ENCODE measurements at regions not wholly inside any gene's neighbourhood (a gene's known extent, or its start where the extent isn't known, plus 50 kb on each side); places are given as distances from the start of the nearest gene placed in this dataset.

DNA sequence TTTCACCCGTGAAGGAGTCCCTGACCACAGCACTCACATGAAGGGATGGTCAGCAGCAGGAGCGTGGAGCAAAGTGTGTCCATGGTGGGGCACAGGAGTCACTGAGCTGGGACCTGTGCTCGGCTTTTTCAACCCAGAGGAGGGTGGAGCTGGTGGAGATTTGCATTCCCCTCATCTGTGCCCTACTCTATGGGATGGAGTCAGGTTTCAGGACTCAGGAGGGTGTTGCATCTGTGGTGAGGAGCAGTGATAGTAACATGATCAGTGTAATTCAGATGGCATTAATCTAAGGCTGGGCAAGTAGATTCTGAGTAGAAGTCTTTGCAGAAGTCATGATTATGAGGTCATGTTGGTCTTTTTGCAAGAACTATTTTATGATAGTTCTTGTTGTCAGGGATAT, 511.9 kb downstream of the TMEM121 start:
- TF ChIP-seq TAF1 (IDR thresholded peaks at IDR 0.05; ENCODE audit: borderline replicate concordance, low read depth, low read length) (no peak), POLR2AphosphoS5 (IDR thresholded peaks at IDR 0.05; ENCODE audit: low read depth, low read length) (no peak), POLR2A (IDR thresholded peaks at IDR 0.05; ENCODE audit: low read depth, low read length) (no peak)
